Amniotic stem cell (primary cell): ENCODE measurements at regions not wholly inside any gene's neighbourhood (a gene's known extent, or its start where the extent isn't known, plus 50 kb on each side); places are given as distances from the start of the nearest gene placed in this dataset.
"Not testable (repeated sequence)": the region's sequence is repeated elsewhere in the genome, so short reads cannot be mapped to it uniquely, and the experiment has no call there.

ENCODE experiments used
- DNase-seq: peaks from one replicate; lab custom pipeline; 2025; lab: John Stamatoyannopoulos, UW

GRCh38 chr4:186847429-186848131 is 123.9 kb upstream of the FAT1 start:
- not testable (repeated sequence) for DNase-seq

GRCh38 chr4:186848437-186848836 is 124.8 kb upstream of the FAT1 start:
- DNase-seq: no peak

DNA sequence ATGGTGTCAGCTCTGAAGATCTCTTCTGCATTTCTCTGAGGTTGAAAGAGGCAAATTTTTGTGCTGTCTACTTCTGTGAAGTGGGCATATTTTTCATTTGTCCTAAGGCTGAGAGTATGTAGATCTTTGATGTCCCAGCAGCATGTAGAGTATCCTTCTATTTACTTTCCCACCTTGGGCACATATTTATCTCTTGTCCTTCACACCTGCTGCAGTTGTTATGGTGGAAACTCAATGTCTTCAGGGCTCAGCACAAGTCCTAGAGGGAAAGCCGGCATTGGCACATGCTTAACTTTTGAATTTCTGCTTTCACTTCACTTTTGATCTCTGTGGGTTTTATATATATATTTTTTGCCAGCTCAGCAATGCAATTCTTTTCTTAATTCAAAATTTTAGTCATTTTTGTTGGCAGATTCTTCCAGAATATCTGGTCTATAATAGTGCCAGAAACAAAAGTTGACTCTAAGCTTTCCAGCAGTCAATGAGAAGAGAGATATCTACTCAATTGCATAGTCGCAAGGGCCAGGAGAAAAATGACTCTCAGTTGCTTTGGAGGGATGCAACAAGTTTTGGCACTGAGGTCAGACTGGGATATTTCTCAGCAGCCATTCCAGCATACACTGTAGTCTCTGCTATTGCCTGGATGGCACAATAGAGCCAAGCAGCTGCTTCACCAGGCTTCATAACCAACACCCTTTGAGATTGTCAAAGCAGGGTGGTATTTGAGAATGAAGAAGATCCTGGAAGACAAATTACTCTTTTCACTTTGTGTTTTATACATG is 127.8 kb upstream of the FAT1 start:
- DNase-seq: no peak

GRCh38 chr4:186852073-186852420 is 128.4 kb upstream of the FAT1 start:
- DNase-seq: no peak

DNA sequence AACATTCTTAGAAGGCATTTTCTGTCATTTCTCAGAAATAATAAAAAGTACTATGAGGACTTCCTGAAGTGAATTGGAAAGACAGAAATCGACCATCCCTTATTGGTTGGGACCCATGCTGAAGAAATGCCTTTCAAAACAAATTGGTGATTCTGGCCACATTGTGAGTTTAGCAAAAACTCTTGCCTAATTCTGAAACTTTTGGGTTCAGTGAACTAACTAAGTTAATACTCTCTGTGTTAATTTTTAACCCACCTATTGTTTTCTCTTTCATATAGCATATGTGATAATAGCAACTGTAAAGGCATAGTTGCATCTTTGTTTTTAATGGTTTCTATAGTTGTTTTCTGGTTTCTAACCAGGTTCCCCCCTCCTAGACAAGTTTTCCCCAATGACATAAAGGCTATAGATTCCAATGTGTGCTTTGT is 129.3 kb upstream of the FAT1 start:
- DNase-seq: no peak

GRCh38 chr4:186854256-186854655 is 130.6 kb upstream of the FAT1 start:
- no peak for DNase-seq

DNA sequence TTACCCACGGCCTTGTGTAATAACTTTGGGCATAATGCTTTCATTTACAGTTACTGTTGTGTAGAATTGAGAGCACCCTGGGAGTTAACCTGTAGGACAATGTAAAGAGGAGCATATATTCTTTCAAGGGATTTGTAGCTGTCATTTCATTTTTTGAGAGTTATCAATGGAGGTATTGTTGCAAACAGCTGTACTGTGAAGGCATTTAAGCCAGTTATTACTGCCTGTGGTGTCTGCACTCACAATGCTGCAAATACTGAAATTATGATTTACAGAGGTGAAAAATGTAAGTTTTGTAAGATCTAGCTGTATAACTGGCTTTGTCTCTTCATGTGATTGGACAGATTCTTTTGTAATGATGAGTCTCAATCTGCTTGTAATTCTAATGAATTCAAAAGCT is 131.5 kb upstream of the FAT1 start:
- DNase-seq: no peak

GRCh38 chr4:186857793-186858192 is 134.1 kb upstream of the FAT1 start:
- no peak for DNase-seq

- DNase-seq: no peak
Measured at GRCh38 chr4:186858355-186858754, 134.7 kb upstream of the FAT1 start.

- DNase-seq: no peak
Measured at GRCh38 chr4:186859420-186859819, 135.8 kb upstream of the FAT1 start.

DNA sequence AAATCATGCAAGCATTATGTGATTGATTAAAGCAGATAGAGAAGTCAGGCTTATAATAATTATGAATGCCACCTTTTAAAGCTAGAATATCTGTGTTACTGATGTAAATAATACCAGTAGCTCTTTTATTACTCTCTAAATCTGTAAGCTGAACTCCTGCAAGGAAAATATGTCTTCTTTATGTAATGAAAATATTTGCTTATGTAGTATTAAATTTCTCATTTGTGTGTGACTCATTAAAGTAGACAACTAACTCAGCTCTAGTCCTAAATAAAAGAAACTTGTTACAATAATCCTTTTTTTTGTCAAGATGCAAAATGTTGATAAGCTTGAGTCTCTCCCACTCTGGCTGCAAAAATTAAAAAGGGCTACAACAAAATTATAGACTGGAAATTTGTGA is 137.7 kb upstream of the FAT1 start:
- DNase-seq: no peak

DNA sequence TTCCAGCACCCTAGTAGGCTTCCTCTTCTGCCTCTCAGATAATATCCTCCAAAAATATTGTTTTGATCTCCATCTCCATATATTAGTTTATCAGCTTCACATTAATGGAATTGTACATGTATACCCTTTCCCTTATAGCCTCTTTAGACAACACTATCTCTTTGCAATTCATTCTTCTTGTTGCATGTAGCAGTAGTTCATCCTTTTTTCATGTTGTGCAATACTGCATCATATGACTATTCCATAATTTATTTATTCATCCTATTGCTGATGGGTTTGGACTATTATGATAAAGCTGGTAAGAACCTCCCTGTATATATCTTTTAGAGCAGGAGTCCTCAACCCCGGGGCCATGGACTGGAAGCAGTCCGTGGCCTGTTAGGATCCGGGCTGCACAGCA is 148.2 kb upstream of the FAT1 start:
- DNase-seq: no peak

DNA sequence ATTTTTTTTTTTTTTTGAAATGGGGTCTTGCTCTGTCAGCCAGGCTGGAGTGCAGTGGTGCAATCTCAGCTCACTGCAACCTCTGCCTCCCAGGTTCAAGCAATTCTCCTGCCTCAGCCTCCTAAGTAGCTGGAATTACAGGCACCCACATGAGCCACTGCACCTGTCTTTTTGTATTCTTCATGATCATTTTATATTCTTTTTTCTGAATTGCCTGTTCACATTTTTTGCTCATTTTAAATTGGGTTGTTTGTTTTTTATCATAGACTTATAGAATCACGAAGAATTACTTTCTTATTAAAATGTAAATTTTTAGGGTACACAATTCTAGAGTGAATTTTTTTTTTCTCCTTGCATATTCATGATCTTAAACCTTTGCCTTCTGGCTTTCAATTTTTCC is 149.4 kb upstream of the FAT1 start:
- not testable (repeated sequence) for DNase-seq

GRCh38 chr4:186875476-186875875 is 151.8 kb upstream of the FAT1 start:
- no peak for DNase-seq

DNA sequence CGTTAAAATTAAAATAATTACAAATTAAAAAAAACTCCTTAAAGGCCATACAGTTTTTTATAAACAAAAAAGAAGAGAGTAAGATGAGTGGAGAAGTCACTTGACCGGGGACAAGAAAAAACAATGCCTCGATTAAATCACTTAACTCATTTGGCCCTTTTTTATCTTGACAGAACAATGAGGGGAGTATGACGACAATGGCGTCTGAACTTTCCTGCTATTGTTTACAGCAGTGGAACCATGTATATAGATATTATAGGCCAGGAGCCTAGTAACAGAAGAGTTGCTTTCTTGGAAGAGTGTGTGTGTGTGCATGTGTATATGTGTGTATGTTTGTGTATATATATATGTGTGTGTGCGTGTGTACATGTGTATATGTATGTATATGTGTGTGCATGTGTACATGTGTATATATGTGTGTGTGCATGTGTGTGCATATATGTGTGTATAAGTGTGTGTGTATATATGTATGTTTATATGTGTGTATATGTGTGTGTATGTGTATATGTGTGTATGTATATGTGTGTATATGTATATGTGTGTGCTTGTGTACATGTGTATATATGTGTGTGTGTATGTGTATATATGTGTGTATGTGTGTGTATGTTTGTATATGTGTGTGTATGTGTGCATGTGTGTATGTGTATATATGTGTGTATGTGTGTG is 153.4 kb upstream of the FAT1 start:
- no peak for DNase-seq

GRCh38 chr4:186878203-186878776 is 154.6 kb upstream of the FAT1 start:
- DNase-seq: no peak

GRCh38 chr4:186881521-186882220 is 158.0 kb upstream of the FAT1 start:
- DNase-seq: no peak

- no peak for DNase-seq
Measured at GRCh38 chr4:186882293-186882692, 158.6 kb upstream of the FAT1 start.

DNA sequence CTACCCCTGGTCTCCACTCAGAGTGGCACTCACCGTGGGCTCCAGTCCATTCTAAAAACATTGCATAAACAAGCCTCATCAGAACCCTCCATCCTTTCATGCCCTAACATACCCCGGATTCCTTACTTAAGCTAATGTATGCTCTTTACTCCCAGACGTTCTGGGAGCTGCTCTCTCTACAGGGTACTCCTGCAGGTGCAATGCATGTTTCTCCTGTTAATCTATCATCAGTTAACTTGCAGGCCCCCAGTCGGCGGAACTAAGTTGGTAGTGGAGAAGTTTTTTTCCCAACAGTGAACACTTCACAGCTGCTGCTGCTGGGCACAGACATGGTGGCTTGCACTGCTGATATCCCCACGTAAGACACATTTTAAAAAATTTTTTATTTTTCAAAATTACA is 161.6 kb upstream of the FAT1 start:
- DNase-seq: no peak

- no peak for DNase-seq
Measured at GRCh38 chr4:186886759-186887158, 163.1 kb upstream of the FAT1 start.

DNA sequence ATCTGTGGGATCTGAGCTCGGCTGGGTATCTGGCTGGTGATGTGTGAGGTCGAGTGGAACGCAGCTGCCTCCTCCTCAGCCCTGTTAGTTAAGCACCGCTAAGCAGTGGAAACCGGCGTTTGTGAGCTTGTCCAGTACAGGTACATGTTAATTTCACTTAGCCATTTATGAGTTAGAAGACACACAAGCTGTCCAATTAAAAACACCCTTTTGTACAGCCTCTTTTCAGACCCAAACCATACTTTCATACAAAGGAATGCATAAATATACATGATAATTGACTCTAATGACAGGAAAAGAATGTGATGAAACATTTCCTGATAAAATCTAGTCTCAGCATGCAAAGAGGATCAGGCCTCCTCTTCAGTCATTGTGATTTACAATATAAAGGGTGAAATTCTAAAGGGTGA is 163.6 kb upstream of the FAT1 start:
- DNase-seq: no peak

- no peak for DNase-seq
Measured at GRCh38 chr4:186887752-186888151, 164.1 kb upstream of the FAT1 start.
